Liver (tissue), 8 donors: ENCODE measurements at regions not wholly inside any gene's neighbourhood (a gene's known extent, or its start where the extent isn't known, plus 50 kb on each side); places are given as distances from the start of the nearest gene placed in this dataset.

Experiments used
- DNase-seq: peaks from one replicate; pipeline ENCODE4 v3.0.0-alpha.2; 2017; ENCODE audit warnings: low spot score
- H3K27ac ChIP-seq, 2 donors: one replicate each; pipeline ENCODE4 v1.7.0; 2013; ENCODE audit warnings: inconsistent platforms in 2 of 2, low read length in 2 of 2, control low read depth in 1 of 2, low read depth in 1 of 2, mild to moderate bottlenecking in 1 of 2
- H3K27me3 ChIP-seq, 4 donors: one replicate each; pipeline versions ENCODE4 v1.6.1 to v1.7.0; 2013; ENCODE audit warnings: low read length in 3 of 4, inconsistent platforms in 1 of 4, mild to moderate bottlenecking in 1 of 4, moderate library complexity in 1 of 4; ENCODE audit not compliant: control insufficient read depth in 4 of 4, insufficient read depth in 4 of 4
- H3K36me3 ChIP-seq, 4 donors: one replicate each; pipeline versions ENCODE4 v1.6.1 to v1.7.0; 2013; ENCODE audit warnings: low read length in 3 of 4, mild to moderate bottlenecking in 3 of 4, low read depth in 1 of 4, moderate library complexity in 1 of 4; ENCODE audit not compliant: control insufficient read depth in 4 of 4, insufficient read depth in 3 of 4
- H3K4me1 ChIP-seq, 4 donors: one replicate each; pipeline versions ENCODE4 v1.6.1 to v1.7.0; 2013; ENCODE audit warnings: low read length in 3 of 4, mild to moderate bottlenecking in 3 of 4, moderate library complexity in 1 of 4; ENCODE audit not compliant: control insufficient read depth in 4 of 4, insufficient read depth in 4 of 4
- H3K4me3 ChIP-seq, 3 donors: one replicate each; pipeline versions ENCODE4 v1.6.1 to v1.7.0; 2013; ENCODE audit warnings: low read length in 3 of 3, control low read depth in 1 of 3, low read depth in 1 of 3, mild to moderate bottlenecking in 1 of 3
- H3K9ac ChIP-seq, 2 donors: one replicate each; pipeline ENCODE4 v1.7.0; 2013; ENCODE audit warnings: low read length in 2 of 2, mild to moderate bottlenecking in 2 of 2, moderate library complexity in 2 of 2, control low read depth in 1 of 2, low read depth in 1 of 2
- H3K9me3 ChIP-seq, 4 donors: one replicate each; pipeline versions ENCODE4 v1.6.1 to v1.7.0; 2013; ENCODE audit warnings: low read length in 3 of 4; ENCODE audit not compliant: control insufficient read depth in 4 of 4
- ATF3 ChIP-seq: IDR thresholded peaks from 2 replicates; pipeline ENCODE4 v1.6.1; 2016; ENCODE audit warnings: antibody characterized with exemption
- CTCF ChIP-seq: fragments of 150-350 bp; IDR thresholded peaks from 2 replicates; pipeline ENCODE4 v1.5.1; 2017; ENCODE audit warnings: improper control_type of control experiment, low read depth, low read length; ENCODE audit not compliant: missing input control
- FOXA1 ChIP-seq: IDR thresholded peaks from 2 replicates; pipeline ENCODE4 v1.6.1; 2016; ENCODE audit warnings: antibody characterized with exemption
- GABPA ChIP-seq, 2 donors: IDR thresholded peaks in 1 of 2; conservative IDR thresholded peaks in 1 of 2; 2 replicates each; pipeline ENCODE4 v1.6.1; 2016; ENCODE audit warnings: antibody characterized with exemption in 2 of 2, mild to moderate bottlenecking in 1 of 2, moderate library complexity in 1 of 2
- HNF4A ChIP-seq, 2 donors: conservative IDR thresholded peaks; 2 replicates each; pipeline ENCODE4 v1.6.1; 2016; ENCODE audit warnings: antibody characterized with exemption in 2 of 2, mild to moderate bottlenecking in 2 of 2
- JUND ChIP-seq, 2 donors: IDR thresholded peaks; 2 replicates each; pipeline ENCODE4 v1.6.1; 2016; ENCODE audit warnings: antibody characterized with exemption in 2 of 2
- MAX ChIP-seq: IDR thresholded peaks from 2 replicates; pipeline ENCODE4 v1.6.1; 2016; ENCODE audit warnings: antibody characterized with exemption
- RAD21 ChIP-seq, 2 donors: IDR thresholded peaks; 2 replicates each; pipeline ENCODE4 v1.6.1; 2016; ENCODE audit warnings: antibody characterized with exemption in 2 of 2, mild to moderate bottlenecking in 2 of 2
- REST ChIP-seq: IDR thresholded peaks from 2 replicates; pipeline ENCODE4 v1.6.1; 2016; ENCODE audit warnings: antibody characterized with exemption, mild to moderate bottlenecking
- RXRA ChIP-seq, 2 donors: IDR thresholded peaks; 2 replicates each; pipeline ENCODE4 v1.6.1; 2017 to 2018; ENCODE audit warnings: antibody characterized with exemption in 2 of 2, mild to moderate bottlenecking in 1 of 2
- SP1 ChIP-seq: IDR thresholded peaks from 2 replicates; pipeline ENCODE4 v1.6.1; 2018; ENCODE audit warnings: antibody characterized with exemption, mild to moderate bottlenecking
- WGBS: extraction: QIAGEN DNeasy Blood & Tissue Kit; methylation state at CpG from one replicate; pipeline ENCODE4 v1.1.7; 2013; 5-methylcytosine and 5-hydroxymethylcytosine counted together
- donor health status: healthy.
- donor health status: healthy.
- donor health status: healthy.
- donor health status: healthy.
- donor health status: healthy.

- TF ChIP-seq GABPA (IDR thresholded peaks at IDR 0.05 in 1 of 2, conservative IDR thresholded peaks at IDR 0.05 in 1 of 2) = no peak
Measured at GRCh38 chr12:125194163-125194773, 129.0 kb downstream of the AACS start (continued).

- Histone ChIP-seq H3K4me1 (no peaks in the 10 kb centered on the region), H3K27ac (no peak overlapping the region), H3K9me3 (no peaks in the 10 kb centered on the region), H3K9ac (no peak overlapping the region), H3K27me3 (peaks cover 0 to 6% (median 2%) of the 10 kb centered on the region in 4 donors), H3K36me3 (no peaks in the 10 kb centered on the region), H3K4me3 (no peak overlapping the region)
- 52% methylated on average over 8 of the region's 8 CpGs for WGBS
- TF ChIP-seq CTCF = no peak
- TF ChIP-seq REST = peak; percentile 73
- TF ChIP-seq SP1 = no peak
- no peak for TF ChIP-seq MAX
- no peak for TF ChIP-seq RXRA (IDR thresholded peaks at IDR 0.05)
- TF ChIP-seq GABPA (IDR thresholded peaks at IDR 0.05 in 1 of 2, conservative IDR thresholded peaks at IDR 0.05 in 1 of 2) = no peak
- DNase-seq = no peak
Measured at GRCh38 chr12:125194987-125195386, 129.8 kb downstream of the AACS start.

GRCh38 chr12:125197326-125197725 is 132.1 kb downstream of the AACS start:
- TF ChIP-seq ATF3 = no peak
- TF ChIP-seq HNF4A (conservative IDR thresholded peaks at IDR 0.05) = no peak
- no peak for TF ChIP-seq RAD21 (IDR thresholded peaks at IDR 0.05)
- no peak for TF ChIP-seq FOXA1
- TF ChIP-seq REST = no peak
- no peak for TF ChIP-seq JUND (IDR thresholded peaks at IDR 0.05)
- Histone ChIP-seq H3K9me3 (no peaks in the 10 kb centered on the region), H3K9ac (no peak overlapping the region), H3K4me1 (no peaks in the 10 kb centered on the region), H3K36me3 (no peaks in the 10 kb centered on the region), H3K27ac (no peak overlapping the region), H3K4me3 (no peak overlapping the region), H3K27me3 (peaks cover 0 to 11% (median 2%) of the 10 kb centered on the region in 4 donors)
- WGBS = 88% methylated on average over 4 of the region's 4 CpGs
- DNase-seq = no peak
